ENCODE measurements at regions not wholly inside any gene's neighbourhood (a gene's known extent, or its start where the extent isn't known, plus 50 kb on each side); places are given as distances from the start of the nearest gene placed in this dataset.
"Not testable (repeated sequence)": the region's sequence is repeated elsewhere in the genome, so short reads cannot be mapped to it uniquely, and the experiment has no call there.

DNA sequence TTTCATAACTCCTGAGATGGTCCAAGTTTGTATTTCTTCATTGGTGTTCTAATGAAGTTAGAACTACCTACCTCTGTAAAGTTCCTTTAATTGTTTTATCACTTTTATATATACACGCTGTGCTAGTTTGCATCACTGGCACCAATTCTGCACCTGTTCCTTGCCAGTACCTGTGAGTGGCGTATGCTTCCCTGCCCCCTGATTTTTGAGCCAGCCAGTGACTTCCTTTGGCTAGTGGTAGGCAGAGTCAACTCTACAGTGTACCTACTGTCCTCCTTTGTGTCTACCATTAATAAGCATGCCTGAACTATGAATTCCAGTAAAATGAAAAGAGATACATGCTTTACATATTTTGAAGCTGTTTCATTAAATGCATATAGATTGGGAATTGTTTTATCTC, 186.8 kb upstream of the SPATA31A3 start:
- DNase-seq; ATAC-seq; intact Hi-C loops (cut with DNase I): not testable (repeated sequence)

DNA sequence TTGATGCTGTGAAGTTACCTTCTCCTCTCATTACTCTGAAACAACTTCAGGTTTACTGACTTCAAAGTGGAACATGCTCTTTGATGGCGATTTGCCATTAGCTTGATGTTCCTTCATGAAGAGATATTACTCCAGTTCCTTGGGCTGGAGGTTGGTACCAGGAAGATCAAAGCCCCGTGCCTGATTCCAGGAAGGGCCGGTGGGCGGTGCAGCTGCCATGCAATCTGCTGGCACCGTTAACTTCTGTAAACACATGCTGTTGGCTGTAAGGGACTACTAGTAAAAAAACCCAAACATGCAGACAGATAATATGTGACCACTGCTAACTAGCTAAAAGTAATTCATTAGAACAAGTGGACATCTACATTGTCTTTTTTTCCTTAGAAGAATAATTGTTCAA, 182.8 kb upstream of the SPATA31A3 start:
- DNase-seq; intact Hi-C loops (cut with DNase I): not testable (repeated sequence)
- peak in 1 of 2 donors; percentile 78 for ATAC-seq

DNA sequence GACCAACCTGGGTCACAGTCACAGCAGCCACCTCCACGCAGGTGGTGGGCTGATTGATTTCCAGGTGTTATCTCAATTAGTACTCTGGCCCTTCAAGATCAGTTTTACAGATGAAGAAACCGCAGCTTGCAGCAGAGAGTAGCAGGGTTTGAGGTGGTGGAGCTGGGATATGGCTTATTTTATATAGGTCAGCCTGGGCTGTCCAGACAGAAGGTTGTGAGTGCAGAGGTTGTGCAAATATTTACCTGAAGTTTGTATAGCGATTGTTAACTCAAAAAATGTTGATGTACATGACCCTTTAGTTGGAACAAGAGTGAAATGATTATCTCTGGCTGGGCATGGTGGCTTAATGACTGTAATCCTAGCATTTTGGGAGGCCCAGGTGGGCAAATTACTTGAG, 179.4 kb upstream of the SPATA31A3 start:
- intact Hi-C loops (cut with DNase I); ATAC-seq; DNase-seq: not testable (repeated sequence)

DNA sequence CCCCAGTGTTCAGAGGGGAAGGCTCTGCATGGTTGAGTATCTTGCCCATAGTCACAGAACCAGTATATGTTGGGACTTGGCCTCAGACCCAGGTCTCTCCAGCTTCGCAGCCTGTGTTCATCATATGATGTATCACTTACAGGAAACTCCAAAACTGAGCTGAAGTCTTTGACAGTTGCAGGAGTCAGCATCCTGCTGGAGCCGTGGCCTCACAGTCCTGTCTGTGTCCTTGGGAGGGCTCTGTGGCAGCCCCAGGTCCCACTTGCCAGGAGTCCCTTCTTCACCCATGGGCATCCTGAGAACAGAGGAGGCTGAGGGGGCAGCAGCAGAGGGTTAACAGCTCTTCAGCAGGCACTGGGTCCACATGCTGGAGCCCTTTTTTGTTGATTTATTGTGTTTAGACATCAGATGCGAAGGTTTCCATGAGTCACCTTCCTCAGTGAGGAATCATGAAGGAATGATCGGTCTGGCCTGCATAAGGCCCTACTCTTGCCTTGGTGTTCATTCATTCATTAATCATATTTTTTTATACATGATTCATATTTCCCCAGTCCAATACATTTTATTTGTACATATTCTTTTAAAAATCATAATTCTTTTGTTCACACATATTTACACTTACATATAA, 176.3 kb upstream of the SPATA31A3 start:
- ATAC-seq; DNase-seq; intact Hi-C loops (cut with DNase I): not testable (repeated sequence)

DNA sequence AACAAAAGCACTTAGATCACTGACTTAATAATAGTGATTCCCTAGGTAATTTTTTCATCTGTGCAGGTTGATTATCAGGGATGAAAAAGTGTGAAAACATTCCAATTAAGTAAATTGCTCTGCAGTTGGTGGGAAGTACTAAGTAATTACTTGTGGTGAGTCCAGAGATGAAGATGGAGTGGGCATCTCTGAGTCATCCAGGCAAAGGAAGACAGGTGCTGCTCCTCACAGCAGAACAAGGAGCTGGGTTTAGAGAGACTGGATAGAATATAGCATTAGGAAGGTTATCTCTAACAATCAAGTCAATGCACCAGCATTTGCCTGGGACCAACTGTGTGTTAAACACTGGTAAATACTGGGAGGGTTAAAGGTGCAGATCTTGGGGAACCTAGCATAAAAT, 174.0 kb upstream of the SPATA31A3 start:
- DNase-seq, ATAC-seq: not testable (repeated sequence)

DNA sequence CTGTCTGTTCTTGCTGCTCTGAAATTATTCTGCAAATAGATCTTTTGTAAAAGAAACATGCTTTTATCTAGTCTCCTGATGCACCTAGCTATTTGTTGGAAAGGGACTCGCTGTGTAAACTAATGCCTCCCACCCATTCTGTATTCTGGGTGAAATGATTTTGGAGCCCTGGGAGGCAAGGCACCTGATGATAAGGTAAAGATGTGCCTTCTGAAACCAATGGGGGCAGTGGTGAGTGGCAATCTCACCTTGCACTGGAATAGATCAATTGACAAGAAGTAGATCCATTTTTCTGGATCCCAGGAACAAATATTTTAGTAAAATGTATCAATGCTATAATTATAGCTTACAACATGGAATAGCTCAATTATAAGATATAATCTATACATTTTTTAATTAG, 170.5 kb upstream of the SPATA31A3 start:
- DNase-seq; ATAC-seq; intact Hi-C loops (cut with DNase I): not testable (repeated sequence)

More for the DNA sequence above, 174.0 kb upstream of the SPATA31A3 start:
- intact Hi-C loops (cut with DNase I): not testable (repeated sequence)

DNA sequence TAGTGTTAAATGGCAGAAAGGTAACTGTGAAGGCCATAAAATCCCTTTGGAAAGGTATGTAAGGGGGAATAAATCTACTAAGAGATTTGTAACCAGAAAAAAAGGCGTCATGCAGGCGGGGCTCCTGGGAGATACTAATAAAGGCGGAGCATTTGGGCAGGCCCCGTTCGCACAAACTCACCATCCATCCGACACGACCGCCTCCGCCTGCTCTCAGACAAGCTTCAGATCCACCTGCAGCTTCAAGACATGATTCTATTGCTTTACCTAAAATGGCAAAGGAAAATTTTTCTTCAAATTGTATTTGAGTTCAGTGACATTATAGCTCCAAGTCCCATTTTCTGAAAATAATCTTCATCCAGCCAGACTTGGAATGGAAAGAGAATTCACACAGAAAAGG, 162.9 kb upstream of the SPATA31A3 start:
- DNase-seq; intact Hi-C loops (cut with DNase I); ATAC-seq: not testable (repeated sequence)

DNA sequence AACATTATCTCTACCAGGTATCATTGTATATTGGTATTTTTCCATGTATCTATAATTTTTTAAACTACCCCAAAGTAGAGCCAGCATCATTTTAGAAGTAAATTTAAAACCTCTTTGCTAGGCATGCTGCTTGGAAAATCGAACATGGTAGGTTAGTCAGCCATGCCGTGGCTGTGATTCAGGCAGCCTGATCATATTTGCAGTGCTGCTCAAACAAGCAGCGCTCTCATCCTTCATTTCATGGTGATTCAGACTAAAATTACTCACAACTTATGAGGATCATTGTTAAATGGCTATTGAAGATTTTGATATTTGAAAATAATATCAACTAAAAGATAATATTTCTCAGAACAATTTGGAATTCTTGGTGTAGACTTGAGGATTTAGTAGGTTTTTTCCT, 161.2 kb upstream of the SPATA31A3 start:
- DNase-seq; intact Hi-C loops (cut with DNase I); ATAC-seq: not testable (repeated sequence)

DNA sequence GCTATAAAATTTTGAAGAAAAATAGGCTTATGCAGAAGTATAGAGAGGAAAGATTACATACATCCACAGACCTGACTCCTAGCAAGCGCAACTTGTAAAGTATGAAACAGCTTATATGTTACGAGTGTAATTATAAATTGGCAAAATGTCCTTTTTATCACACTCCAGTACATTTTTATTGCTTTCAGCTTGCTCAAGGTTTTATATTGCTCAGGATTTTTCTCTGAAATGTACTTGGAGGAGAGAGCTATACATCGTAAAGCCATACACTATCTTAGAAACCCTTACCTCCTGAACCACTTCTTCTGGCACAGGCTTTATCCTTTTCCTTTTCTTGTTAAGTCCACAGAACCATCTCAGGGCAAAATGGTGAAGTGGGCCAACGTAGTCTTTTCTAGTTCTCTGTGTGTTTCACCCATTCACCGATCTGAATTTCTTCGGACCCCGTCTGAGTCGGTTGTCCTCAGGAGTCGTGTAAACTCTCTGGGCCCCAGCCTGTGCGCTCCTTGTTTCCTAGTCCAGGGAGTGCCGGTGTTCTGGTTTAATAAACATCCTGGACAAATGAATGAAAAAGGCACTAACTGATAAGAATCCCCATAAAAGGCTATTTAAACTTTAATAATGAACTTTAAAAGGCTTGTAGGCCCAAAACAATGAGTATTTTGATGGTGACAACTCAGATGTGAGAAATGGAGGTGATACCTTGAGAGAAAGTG, 150.2 kb upstream of the SPATA31A3 start:
- ATAC-seq; intact Hi-C loops (cut with DNase I); DNase-seq: not testable (repeated sequence)

DNA sequence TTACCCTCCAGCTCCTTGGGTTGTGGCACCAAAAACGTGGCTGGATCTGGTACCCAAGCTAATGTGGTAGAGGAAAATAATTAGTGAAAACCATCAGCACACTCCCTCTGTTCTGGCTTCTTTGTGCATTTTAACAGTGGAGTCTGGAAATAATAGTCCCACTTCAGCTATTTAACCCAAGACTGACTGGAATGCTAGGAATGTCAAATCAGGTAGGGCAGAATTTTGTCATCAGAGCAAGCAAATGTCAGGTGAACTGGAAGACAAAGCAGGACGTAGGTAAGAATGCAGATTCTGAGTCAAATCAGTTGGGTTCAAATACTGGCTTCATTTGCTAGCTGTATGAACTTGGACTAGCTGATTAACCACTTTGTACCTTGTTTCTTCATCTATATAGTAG, 144.0 kb upstream of the SPATA31A3 start:
- ATAC-seq; DNase-seq; intact Hi-C loops (cut with DNase I): not testable (repeated sequence)

DNA sequence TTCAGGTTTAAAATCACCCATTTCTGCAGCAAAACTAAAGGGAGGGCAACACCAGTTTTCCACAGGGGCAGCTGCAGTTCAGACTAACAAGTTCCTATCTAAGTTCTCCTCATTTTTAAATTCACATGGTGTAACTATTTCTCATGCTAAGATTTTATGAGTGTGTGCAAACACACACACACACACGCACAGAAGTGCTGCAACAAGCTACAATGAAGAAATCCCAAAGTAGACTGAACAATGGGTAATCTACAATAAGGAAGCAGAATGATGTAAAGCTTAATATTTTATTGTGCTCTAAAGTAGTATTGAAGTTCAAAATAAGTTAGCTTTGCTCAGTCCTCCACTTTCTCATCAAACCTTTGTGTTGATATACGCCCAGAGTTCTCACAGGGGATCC, 140.8 kb upstream of the SPATA31A3 start:
- intact Hi-C loops (cut with DNase I); ATAC-seq; DNase-seq: not testable (repeated sequence)

DNA sequence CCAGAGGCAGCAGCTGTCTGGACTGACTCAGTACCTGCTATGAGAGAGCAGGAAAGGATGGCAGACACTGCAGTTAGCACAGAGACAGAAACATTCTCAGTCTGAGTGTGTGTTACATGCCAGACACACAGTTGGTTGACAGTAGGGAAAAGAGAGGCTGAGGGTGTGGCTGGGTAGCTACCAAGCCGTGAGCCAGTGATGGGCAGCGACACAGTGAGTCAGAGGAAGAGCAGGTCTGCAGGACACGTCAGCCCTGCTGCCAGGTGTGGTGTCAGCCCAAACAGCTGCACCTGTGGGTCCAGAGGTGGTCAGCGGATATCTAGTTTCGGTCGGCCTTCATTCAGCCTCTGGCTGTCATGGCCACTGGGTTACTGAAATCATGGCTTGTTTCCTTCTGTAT, 124.4 kb upstream of the SPATA31A3 start:
- intact Hi-C loops (cut with DNase I): not testable (repeated sequence)
- peak in 1 of 2 donors; percentile 76 for ATAC-seq
- DNase-seq: peak; percentile 13

DNA sequence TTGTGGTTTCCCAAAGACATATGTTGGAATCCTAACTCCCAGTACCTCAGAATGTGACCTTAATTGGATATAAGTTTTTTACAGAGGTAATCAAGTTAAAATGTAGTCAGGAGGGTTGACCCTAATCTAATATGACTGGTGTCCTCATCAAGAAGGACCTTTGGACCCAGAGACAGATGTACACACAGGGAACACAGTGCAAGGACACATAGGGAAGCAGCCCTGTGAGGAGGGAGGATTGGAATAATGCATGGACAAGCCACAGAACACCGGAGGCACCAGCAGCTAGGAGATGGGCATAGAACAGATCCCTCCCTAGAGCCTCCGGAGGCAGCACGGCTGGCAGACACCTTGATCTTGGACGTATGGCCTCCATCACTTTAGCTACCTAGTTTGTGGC, 119.8 kb upstream of the SPATA31A3 start:
- intact Hi-C loops (cut with DNase I); ATAC-seq; DNase-seq: not testable (repeated sequence)

DNA sequence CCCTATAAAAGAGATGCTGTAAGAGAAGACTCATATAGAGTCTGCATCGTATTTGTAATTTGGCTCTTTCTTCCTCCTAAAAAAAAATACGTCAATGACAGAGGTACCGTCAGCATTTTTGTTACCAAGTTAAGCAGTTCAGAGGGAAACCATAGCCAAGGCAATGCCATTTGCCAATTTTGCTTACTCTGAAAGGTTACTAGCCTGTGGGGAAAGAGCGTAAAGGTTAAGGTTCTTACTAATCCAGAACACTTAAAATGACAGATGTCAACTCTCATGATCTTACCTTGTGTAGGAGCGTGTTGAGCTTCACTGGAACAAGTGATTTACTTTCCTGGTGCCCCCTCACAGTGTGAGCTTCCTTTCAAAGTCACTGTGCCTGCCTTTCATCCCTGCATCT, 119.4 kb upstream of the SPATA31A3 start:
- intact Hi-C loops (cut with DNase I); ATAC-seq; DNase-seq: not testable (repeated sequence)

DNA sequence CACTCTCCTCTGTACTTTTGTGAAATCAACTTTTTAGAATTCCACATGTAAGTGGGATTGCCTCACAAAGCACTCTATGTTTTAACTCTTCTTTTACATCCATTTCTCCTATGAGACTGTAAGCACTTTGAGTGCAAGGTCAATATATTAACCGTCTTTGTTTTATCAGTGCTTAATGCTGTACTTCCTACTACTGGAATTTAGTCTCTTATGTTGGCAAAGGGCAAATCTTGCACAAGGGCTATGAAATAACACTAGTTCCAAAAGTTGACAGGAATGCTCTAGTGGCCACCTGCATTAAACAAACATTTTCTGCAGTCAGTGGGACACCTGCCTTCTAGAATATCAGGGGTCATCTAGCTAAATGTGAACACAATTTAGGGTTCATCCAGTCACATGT, 117.5 kb upstream of the SPATA31A3 start:
- DNase-seq; ATAC-seq; intact Hi-C loops (cut with DNase I): not testable (repeated sequence)

DNA sequence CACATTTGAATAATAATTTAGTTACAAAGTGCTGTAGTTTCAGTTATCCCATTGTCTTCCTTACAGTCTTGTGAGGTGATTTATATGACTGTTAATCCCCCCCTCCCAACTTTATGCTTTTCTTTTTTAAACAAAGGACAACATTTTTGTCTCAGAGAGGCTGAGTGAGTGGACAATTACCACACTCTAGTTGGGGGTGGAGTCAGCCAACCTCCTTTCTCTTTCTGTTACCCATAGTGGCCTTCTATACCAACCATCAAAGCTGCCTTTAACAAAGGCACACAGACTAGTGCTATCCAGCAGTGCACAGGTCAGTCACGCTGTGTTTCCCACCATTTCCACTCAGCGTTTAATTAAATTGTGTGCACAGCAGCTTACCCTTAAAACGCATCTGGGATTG, 114.3 kb upstream of the SPATA31A3 start:
- ATAC-seq; DNase-seq; intact Hi-C loops (cut with DNase I): not testable (repeated sequence)

DNA sequence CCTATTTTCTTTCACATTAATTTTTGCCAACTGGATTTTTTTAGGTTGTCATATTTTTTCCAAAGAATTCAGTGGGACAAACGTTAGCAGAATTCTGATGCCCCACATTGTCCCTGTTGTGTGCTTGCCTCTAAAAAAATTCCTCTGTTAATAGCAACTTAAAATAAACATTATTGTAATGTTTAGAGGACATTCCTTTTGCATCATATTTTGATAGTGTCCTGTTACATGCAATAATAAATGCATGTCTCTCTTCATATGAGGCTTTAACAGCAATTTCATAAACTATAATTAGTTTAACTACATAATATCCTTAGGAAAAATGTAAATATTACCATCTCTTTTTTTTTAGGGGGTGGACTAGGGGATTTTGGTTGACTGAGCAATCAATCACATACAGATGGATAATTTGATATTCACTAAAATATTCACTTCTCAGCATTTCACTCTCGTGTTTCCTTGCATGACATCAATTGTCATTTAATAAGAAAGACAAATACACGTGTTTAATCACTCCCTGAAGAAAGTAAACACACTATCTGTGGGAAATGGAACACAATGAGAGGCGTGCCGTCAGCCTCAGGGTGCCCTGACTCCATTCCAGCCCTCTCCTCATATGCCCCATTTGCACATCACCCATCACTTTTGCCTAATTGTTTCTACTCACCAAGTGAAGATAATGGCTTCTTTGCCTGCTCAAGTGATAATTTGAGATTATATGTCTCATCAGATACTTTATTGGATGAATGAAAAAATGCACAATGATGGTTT, 110.3 kb upstream of the SPATA31A3 start:
- intact Hi-C loops (cut with DNase I); DNase-seq; ATAC-seq: not testable (repeated sequence)

DNA sequence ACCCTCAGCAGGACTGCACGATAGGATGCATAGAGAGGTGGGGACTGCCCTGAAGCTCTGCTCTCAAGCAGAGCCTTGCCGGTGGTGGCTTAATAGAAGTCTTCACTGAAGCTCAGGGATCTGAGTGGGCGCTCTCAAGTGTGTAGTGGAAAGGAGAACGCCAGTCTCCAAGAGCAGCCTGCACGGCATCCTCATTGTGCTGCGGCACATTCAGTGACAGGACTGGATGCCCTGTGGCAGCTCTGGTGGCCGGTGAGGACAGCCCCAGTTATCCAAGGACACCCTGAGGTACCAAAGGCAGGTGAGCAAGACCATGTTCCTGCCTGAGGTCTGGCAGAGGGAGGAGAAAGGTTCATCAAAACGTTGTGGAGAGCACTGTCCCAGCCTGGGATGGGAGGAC, 98.8 kb upstream of the SPATA31A3 start:
- ATAC-seq; intact Hi-C loops (cut with DNase I); DNase-seq: not testable (repeated sequence)

DNA sequence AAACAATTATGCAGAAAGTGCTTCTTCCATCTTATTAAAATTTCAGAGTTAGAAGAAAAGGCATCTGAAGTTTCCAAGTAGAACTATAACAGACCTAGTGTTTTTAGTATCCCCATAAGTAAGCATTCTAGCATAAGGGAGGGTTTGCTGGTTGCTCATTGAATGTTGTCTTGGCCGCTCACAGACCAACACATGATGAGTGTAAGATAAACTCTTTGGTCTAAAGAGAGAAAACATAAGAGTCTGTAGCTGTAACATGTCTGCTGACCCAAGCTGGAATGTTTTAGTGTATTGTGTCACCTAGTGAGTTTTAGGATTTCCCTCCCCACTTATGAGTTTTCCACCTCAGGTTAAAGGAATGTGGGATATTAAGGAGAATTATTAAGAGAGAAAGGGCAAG, 94.5 kb upstream of the SPATA31A3 start:
- ATAC-seq; intact Hi-C loops (cut with DNase I); DNase-seq: not testable (repeated sequence)
